Neuronal stem cell (in vitro differentiated cells): ENCODE measurements at regions not wholly inside any gene's neighbourhood (a gene's known extent, or its start where the extent isn't known, plus 50 kb on each side); places are given as distances from the start of the nearest gene placed in this dataset.

Source experiments
- DNase-seq: peaks from one replicate; pipeline ENCODE4 v3.0.0-alpha.2; 2013; ENCODE audit warnings: low spot score
- H2AFZ ChIP-seq: one replicate; pipeline ENCODE4 v1.6.1; 2013; ENCODE audit warnings: mild to moderate bottlenecking, low read length, inconsistent platforms
- H2AK5ac ChIP-seq: 2 replicates; pipeline ENCODE4 v1.6.1; 2013; ENCODE audit warnings: low read depth, mild to moderate bottlenecking, inconsistent platforms, low read length, moderate library complexity, mixed read lengths
- H2BK120ac ChIP-seq: 2 replicates; pipeline ENCODE4 v1.6.1; 2013; ENCODE audit warnings: low read depth, mild to moderate bottlenecking, inconsistent platforms, low read length, moderate library complexity, mixed read lengths
- H2BK12ac ChIP-seq: one replicate; pipeline ENCODE4 v1.6.1; 2013; ENCODE audit warnings: low read length, inconsistent platforms
- H2BK15ac ChIP-seq: 2 replicates; pipeline ENCODE4 v1.6.1; 2013; ENCODE audit warnings: mild to moderate bottlenecking, low read length, inconsistent platforms, mixed read lengths
- H2BK5ac ChIP-seq: one replicate; pipeline ENCODE4 v1.6.1; 2013; ENCODE audit warnings: inconsistent platforms, mild to moderate bottlenecking, low read length, moderate library complexity
- H3K14ac ChIP-seq: one replicate; pipeline ENCODE4 v1.6.1; 2013; ENCODE audit warnings: low read length, inconsistent platforms
- H3K18ac ChIP-seq: 2 replicates; pipeline ENCODE4 v1.6.1; 2013; ENCODE audit warnings: low read length, inconsistent platforms
- H3K23ac ChIP-seq: 2 replicates; pipeline ENCODE4 v1.6.1; 2013; ENCODE audit warnings: low read depth, mild to moderate bottlenecking, mixed read lengths, low read length, inconsistent platforms; ENCODE audit not compliant: poor library complexity
- H3K27ac ChIP-seq: replicated peaks from 3 replicates; pipeline ENCODE4 v1.5.1; 2013; ENCODE audit warnings: low read length, inconsistent platforms
- H3K27me3 ChIP-seq, 3 experiments: 2 replicates each; pipeline ENCODE4 v1.6.1; 2013; ENCODE audit warnings: low read length in 3 of 3, mild to moderate bottlenecking in 2 of 3, inconsistent platforms in 1 of 3, low read depth in 1 of 3, mixed read lengths in 1 of 3, moderate library complexity in 1 of 3; ENCODE audit not compliant: control insufficient read depth in 3 of 3, insufficient read depth in 3 of 3
- H3K36me3 ChIP-seq, 2 donors: replicated peaks in 1 of 2; 2 replicates each; pipeline ENCODE4 v1.6.1; 2013; ENCODE audit warnings: low read length in 2 of 2; ENCODE audit not compliant: control insufficient read depth in 2 of 2, insufficient read depth in 2 of 2
- H3K4ac ChIP-seq: 2 replicates; pipeline ENCODE4 v1.6.1; 2013; ENCODE audit warnings: inconsistent platforms, mild to moderate bottlenecking, low read length, moderate library complexity
- H3K4me1 ChIP-seq, 2 donors: 1 replicate in 1 of 2; 2 replicates in 1 of 2; pipeline ENCODE4 v1.6.1; 2013; ENCODE audit warnings: low read length in 2 of 2, low read depth in 1 of 2; ENCODE audit not compliant: control insufficient read depth in 2 of 2, insufficient read depth in 1 of 2
- H3K4me2 ChIP-seq: one replicate; pipeline ENCODE4 v1.6.1; 2013; ENCODE audit warnings: mild to moderate bottlenecking, low read length, inconsistent platforms; ENCODE audit not compliant: insufficient read depth, poor library complexity, severe bottlenecking
- H3K4me3 ChIP-seq, 2 donors: 2 replicates each; pipeline ENCODE4 v1.5.1; 2013; ENCODE audit warnings: low read length in 2 of 2, mild to moderate bottlenecking in 2 of 2, inconsistent platforms in 1 of 2, moderate library complexity in 1 of 2
- H3K79me1 ChIP-seq: one replicate; pipeline ENCODE4 v1.6.1; 2013; ENCODE audit warnings: low read depth, mild to moderate bottlenecking, inconsistent platforms, low read length, moderate library complexity
- H3K9ac ChIP-seq: one replicate; pipeline ENCODE4 v1.6.1; 2013; ENCODE audit warnings: mild to moderate bottlenecking, low read depth, low read length, inconsistent platforms; ENCODE audit not compliant: poor library complexity
- H3K9me3 ChIP-seq, 2 donors: replicated peaks in 1 of 2; 2 replicates each; pipeline versions ENCODE3 to v1.6.1; 2013; ENCODE audit warnings: low read length in 2 of 2, mild to moderate bottlenecking in 2 of 2, inconsistent platforms in 1 of 2, low read depth in 1 of 2, mixed read lengths in 1 of 2, moderate library complexity in 1 of 2; ENCODE audit not compliant: control insufficient read depth in 2 of 2, insufficient read depth in 1 of 2
- H4K8ac ChIP-seq: one replicate; pipeline ENCODE4 v1.6.1; 2013; ENCODE audit warnings: low read depth, mild to moderate bottlenecking, inconsistent platforms, low read length, moderate library complexity
- H4K91ac ChIP-seq: one replicate; pipeline ENCODE4 v1.6.1; 2013; ENCODE audit warnings: low read length, low read depth, mild to moderate bottlenecking, inconsistent platforms; ENCODE audit not compliant: poor library complexity
- WGBS, 2 donors: extraction: QIAGEN DNeasy Blood & Tissue Kit; methylation state at CpG; one replicate each; pipeline ENCODE4 v1.1.7; 2013; ENCODE audit warnings: missing lambda C conversion rate in 2 of 2, mixed read lengths in 1 of 2; ENCODE audit not compliant: insufficient read length in 2 of 2, insufficient replicate concordance in 1 of 2; ENCODE audit errors: extremely low coverage in 2 of 2; 5-methylcytosine and 5-hydroxymethylcytosine counted together

GRCh38 chr4:156193106-156193505 lies 239.4 kb upstream of the CTSO start:
- Histone ChIP-seq H3K4me2 (no peak overlapping the region), H3K4me3 (no peak overlapping the region), H3K27me3 (no peaks in the 10 kb centered on the region), H2BK120ac (no peak overlapping the region), H4K91ac (no peak overlapping the region), H3K9me3 (no peaks in the 10 kb centered on the region), H2BK15ac (no peak overlapping the region), H3K4ac (no peak overlapping the region), H3K23ac (no peak overlapping the region), H3K79me1 (no peaks in the 10 kb centered on the region), H2AFZ (peak overlapping the region; percentile 17), H2AK5ac (no peak overlapping the region), H4K8ac (no peak overlapping the region), H3K27ac (no peak overlapping the region), H2BK12ac (no peak overlapping the region), H3K14ac (no peak overlapping the region), H3K4me1 (no peaks in the 10 kb centered on the region), H3K9ac (no peak overlapping the region), H2BK5ac (no peak overlapping the region), H3K36me3 (no peaks in the 10 kb centered on the region), H3K18ac (no peak overlapping the region)
- no peak for DNase-seq
- no CpG with 5 or more reads among the region's 2 CpGs for WGBS, 2 donors

- Histone ChIP-seq H3K27ac (no peak overlapping the region), H3K4me2 (no peak overlapping the region)
Measured at GRCh38 chr4:156192033-156192432, 238.4 kb upstream of the CTSO start.

GRCh38 chr4:156191044-156191781 lies 237.5 kb upstream of the CTSO start:
- no CpG with 5 or more reads among the region's 2 CpGs for WGBS, 2 donors
- Histone ChIP-seq H3K18ac (no peak overlapping the region), H3K4me3 (no peak overlapping the region)

More at GRCh38 chr4:156192033-156192432, 238.4 kb upstream of the CTSO start:
- Histone ChIP-seq H4K91ac (no peak overlapping the region), H3K4me1 (no peaks in the 10 kb centered on the region), H3K14ac (no peak overlapping the region), H2AFZ (no peak overlapping the region), H2BK12ac (no peak overlapping the region), H3K27me3 (no peaks in the 10 kb centered on the region), H2AK5ac (no peak overlapping the region), H3K23ac (no peak overlapping the region), H2BK120ac (no peak overlapping the region), H3K9me3 (no peaks in the 10 kb centered on the region), H4K8ac (no peak overlapping the region), H2BK5ac (no peak overlapping the region), H3K36me3 (no peaks in the 10 kb centered on the region), H3K9ac (no peak overlapping the region), H3K4me3 (no peak overlapping the region), H3K18ac (no peak overlapping the region), H3K79me1 (no peaks in the 10 kb centered on the region), H3K4ac (no peak overlapping the region), H2BK15ac (no peak overlapping the region)
- no peak for DNase-seq

GRCh38 chr4:156190615-156191014 lies 236.9 kb upstream of the CTSO start:
- no peak overlapping the region for H3K14ac ChIP-seq

More at GRCh38 chr4:156191044-156191781, 237.5 kb upstream of the CTSO start:
- Histone ChIP-seq H3K36me3 (no peaks in the 10 kb centered on the region), H2BK12ac (no peak overlapping the region), H3K27ac (no peak overlapping the region), H3K27me3 (no peaks in the 10 kb centered on the region), H2AFZ (no peak overlapping the region), H3K9ac (no peak overlapping the region), H3K79me1 (no peaks in the 10 kb centered on the region), H3K23ac (no peak overlapping the region), H4K91ac (no peak overlapping the region), H2AK5ac (no peak overlapping the region), H3K4me2 (no peak overlapping the region), H4K8ac (no peak overlapping the region), H3K14ac (no peak overlapping the region), H2BK120ac (no peak overlapping the region), H3K4ac (no peak overlapping the region), H3K4me1 (no peaks in the 10 kb centered on the region), H2BK15ac (no peak overlapping the region), H3K9me3 (no peaks in the 10 kb centered on the region), H2BK5ac (no peak overlapping the region)
- no peak for DNase-seq

More at GRCh38 chr4:156190615-156191014, 236.9 kb upstream of the CTSO start:
- no peak overlapping the region for H2BK5ac ChIP-seq
- H2AFZ ChIP-seq, result no peak overlapping the region
- no peak overlapping the region for H3K9ac ChIP-seq
- H3K18ac ChIP-seq, result no peak overlapping the region
- H3K79me1 ChIP-seq, result no peaks in the 10 kb centered on the region
- no peak overlapping the region for H4K8ac ChIP-seq
- no peak overlapping the region for H2BK15ac ChIP-seq
- no peak overlapping the region for H2BK12ac ChIP-seq
- H2AK5ac ChIP-seq, result no peak overlapping the region
- H3K4ac ChIP-seq, result no peak overlapping the region
- no peak overlapping the region for H3K23ac ChIP-seq
- no peaks in the 10 kb centered on the region for H3K27me3 ChIP-seq
- H2BK120ac ChIP-seq, result no peak overlapping the region
- H3K27ac ChIP-seq, result no peak overlapping the region
- H3K36me3 ChIP-seq, result no peaks in the 10 kb centered on the region
- no peaks in the 10 kb centered on the region for H3K9me3 ChIP-seq
- H4K91ac ChIP-seq, result no peak overlapping the region
- H3K4me1 ChIP-seq, result no peaks in the 10 kb centered on the region
- H3K4me3 ChIP-seq, result no peak overlapping the region
- no CpG with 5 or more reads among the region's 1 CpG for WGBS, 2 donors
- DNase-seq, result no peak
- no peak overlapping the region for H3K4me2 ChIP-seq
